ENCODE measurements at regions not wholly inside any gene's neighbourhood (a gene's known extent, or its start where the extent isn't known, plus 50 kb on each side); places are given as distances from the start of the nearest gene placed in this dataset.
"Not testable (repeated sequence)": the region's sequence is repeated elsewhere in the genome, so short reads cannot be mapped to it uniquely, and the experiment has no call there.

DNA sequence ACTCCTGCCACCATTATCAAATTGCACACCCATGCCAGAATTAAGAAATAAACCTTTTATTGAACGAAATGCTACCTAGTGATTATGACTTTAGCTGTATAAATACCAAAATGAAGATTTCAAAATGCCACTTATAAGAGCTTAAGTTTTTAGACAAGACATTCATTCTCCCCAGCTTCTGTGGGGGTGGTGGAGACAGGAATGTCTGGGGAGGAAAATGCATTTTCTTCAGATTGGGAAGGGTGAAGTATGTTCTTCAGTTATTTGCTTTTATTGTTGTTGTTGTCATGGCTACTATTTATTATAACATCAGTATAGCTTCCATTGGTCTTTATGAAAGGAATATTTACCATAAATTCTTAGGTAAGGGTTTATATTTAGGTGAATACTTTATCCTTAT lies 132.7 kb upstream of the GMNC start:
- DNase-seq (ENCODE audit: low spot score): no peak
- ATAC-seq: no peak

- no peak for DNase-seq (ENCODE audit: low spot score)
These were observed 128.4 kb upstream of the GMNC start for GRCh38 chr3:190990898-190991297.

DNA sequence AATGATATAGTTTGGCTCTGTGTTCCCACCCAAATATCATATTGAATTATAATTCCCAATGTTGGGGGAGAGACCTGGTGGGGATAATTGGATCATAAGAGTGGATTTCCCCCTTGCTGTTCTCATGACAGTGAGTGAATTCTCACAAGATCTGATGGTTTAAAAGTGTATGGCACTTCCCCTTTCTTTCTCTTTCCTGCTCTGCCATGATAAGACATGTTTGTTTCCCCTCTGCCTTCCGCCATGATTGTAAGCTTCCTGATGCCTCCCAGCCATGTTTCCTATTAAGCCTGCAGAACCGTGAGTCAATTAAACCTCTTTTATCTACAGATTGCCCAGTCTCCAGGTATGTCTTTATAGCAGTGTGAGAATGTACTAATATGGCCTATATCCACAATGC lies 126.7 kb upstream of the GMNC start:
- ATAC-seq (no peak), DNase-seq (ENCODE audit: low spot score) (no peak)

More at GRCh38 chr3:190990898-190991297, 128.4 kb upstream of the GMNC start:
- no peak for ATAC-seq

GRCh38 chr3:190988102-190988501 lies 125.6 kb upstream of the GMNC start:
- DNase-seq (ENCODE audit: low spot score) (no peak), ATAC-seq (no peak)

- DNase-seq (ENCODE audit: low spot score) (no peak), ATAC-seq (no peak)
These were observed 122.2 kb upstream of the GMNC start for GRCh38 chr3:190984502-190985244.

DNA sequence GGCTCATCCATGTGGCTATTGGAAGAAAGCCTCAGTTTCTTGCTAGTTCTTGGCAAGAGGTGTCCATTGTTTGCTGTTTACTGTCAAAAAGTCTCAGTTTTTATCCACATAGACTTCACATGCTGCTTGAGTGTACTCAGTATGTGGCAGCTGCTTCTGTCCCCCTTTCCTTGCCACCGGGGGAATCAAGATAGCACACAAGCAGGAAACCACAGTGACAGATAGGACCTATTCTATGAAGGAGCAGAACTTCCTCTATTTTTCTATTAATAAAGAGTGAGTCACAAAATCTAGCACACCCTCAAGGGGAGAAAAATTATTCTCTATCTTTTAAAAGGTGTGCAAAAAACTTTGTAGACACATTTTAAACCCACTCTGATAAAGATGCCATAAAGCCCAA lies 121.4 kb upstream of the GMNC start:
- DNase-seq (ENCODE audit: low spot score) (no peak), ATAC-seq (no peak)

GRCh38 chr3:190973771-190974170 lies 111.3 kb upstream of the GMNC start:
- DNase-seq (ENCODE audit: low spot score) (no peak), ATAC-seq (no peak)

GRCh38 chr3:190972840-190973270 lies 110.4 kb upstream of the GMNC start:
- DNase-seq (ENCODE audit: low spot score): no peak

DNA sequence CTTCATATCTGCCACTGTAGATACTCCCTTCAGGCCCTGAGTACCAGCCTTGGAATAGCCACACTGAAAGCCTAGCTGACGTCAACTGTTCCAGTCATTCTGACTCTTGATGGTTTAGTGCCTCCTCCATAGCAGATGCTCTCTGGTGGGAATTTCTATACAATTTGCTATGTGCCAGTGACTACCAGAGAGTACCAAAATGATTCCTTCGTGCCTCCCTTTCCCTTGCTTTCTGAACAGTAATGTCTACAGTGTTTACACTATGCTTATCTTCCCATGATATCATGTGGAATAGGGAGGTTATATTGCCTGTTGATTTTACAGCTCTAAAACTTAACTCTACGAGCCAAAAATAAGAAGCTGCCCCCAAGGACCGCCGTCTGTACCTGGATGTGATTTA lies 109.7 kb upstream of the GMNC start:
- DNase-seq (ENCODE audit: low spot score): no peak
- ATAC-seq: no peak

More at GRCh38 chr3:190972840-190973270, 110.4 kb upstream of the GMNC start:
- ATAC-seq: no peak

GRCh38 chr3:190970560-190970959 lies 108.1 kb upstream of the GMNC start:
- no peak for DNase-seq (ENCODE audit: low spot score)
- ATAC-seq: no peak

GRCh38 chr3:190968616-190969015 lies 106.1 kb upstream of the GMNC start:
- ATAC-seq (no peak), DNase-seq (ENCODE audit: low spot score) (no peak)

DNA sequence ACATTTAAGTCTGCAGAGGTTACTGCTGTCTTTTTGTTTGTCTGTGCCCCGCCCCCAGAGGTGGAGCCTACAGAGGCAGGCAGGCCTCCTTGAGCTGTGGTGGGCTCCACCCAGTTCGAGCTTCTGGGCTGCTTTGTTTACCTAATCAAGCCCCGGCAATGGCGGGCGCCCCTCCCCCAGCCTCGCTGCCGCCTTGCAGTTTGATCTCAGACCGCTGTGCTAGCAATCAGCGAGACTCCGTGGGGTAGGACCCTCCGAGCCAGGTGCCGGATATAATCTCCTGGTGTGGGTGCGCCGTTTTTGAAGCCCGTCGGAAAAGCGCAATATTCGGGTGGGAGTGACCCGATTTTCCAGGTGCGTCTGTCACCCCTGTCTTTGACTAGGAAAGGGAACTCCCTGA lies 102.4 kb upstream of the GMNC start:
- not testable (repeated sequence) for ATAC-seq; DNase-seq (ENCODE audit: low spot score)

- DNase-seq (ENCODE audit: low spot score) (no peak), ATAC-seq (no peak)
These were observed 96.6 kb upstream of the GMNC start for GRCh38 chr3:190959077-190959476.

- no peak for ATAC-seq
- no peak for DNase-seq (ENCODE audit: low spot score)
These were observed 79.3 kb upstream of the GMNC start for GRCh38 chr3:190941694-190942260.

- not testable (repeated sequence) for DNase-seq (ENCODE audit: low spot score); ATAC-seq
These were observed 72.1 kb upstream of the GMNC start for GRCh38 chr3:190934616-190935015.

GRCh38 chr3:190926619-190927018 lies 64.1 kb upstream of the GMNC start:
- no peak for ATAC-seq
- DNase-seq (ENCODE audit: low spot score): no peak

DNA sequence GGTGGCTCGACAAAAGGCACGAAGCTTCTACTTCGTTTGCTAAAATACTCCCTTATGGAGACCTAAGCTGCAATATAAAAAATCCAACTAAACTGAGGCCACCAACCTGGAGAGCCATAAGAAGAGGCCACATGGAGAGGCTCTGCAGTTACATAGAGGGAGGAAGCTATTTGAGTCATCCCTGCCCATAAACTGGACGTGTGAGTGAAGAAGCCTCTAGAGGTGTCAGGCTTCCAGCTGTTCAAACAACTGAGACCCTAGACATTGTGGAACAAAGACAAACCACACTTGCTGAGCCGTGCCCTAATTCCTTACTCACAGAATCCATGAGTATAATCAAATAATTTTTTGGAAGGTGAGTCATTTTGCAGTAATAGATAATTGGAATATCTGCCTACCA lies 50.2 kb upstream of the GMNC start:
- no peak for DNase-seq (ENCODE audit: low spot score)
- ATAC-seq: no peak
